SK-N-SH (cell line): ENCODE measurements at regions not wholly inside any gene's neighbourhood (a gene's known extent, or its start where the extent isn't known, plus 50 kb on each side); places are given as distances from the start of the nearest gene placed in this dataset.

Source experiments
- CTCF ChIA-PET: fragments of 300-600, 350-600 bp; formaldehyde crosslinking; extraction: SDS; loops from one replicate; lab custom pipeline; 2021; lab: Yijun Ruan, JAX
- POLR2A ChIA-PET: fragments of 350-600 bp; sonication (Branson Sonifier 250); formaldehyde crosslinking; extraction: SDS; loops from one replicate; lab custom pipeline; 2020; ENCODE audit warnings: antibody characterized with exemption, inconsistent platforms; lab: Yijun Ruan, JAX
- DNase-seq: peaks from one replicate; pipeline ENCODE4 v3.0.0; 2012
- H2AFZ ChIP-seq: fragments of 200-600 bp; sonication (generic); 2 replicates; pipeline ENCODE4 v1.8.1; 2016; ENCODE audit warnings: antibody characterized with exemption, mild to moderate bottlenecking, low read depth
- H3F3A ChIP-seq: fragments of 200-600 bp; sonication (generic); replicated peaks from 2 replicates; pipeline ENCODE3; 2016; ENCODE audit warnings: antibody characterized with exemption, mild to moderate bottlenecking; ENCODE audit not compliant: insufficient read depth
- H3K27ac ChIP-seq, 2 experiments: fragments of 200-500 bp in 1 of 2; fragments of 200-600 bp in 1 of 2; sonication (Bioruptor generic) in 1 of 2; sonication (generic), shearing (Covaris generic) in 1 of 2; 2 replicates each; pipeline versions ENCODE4 v1.5.1 to v1.6.1; 2014 to 2016; ENCODE audit warnings: low read depth in 2 of 2, inconsistent platforms in 1 of 2, low read length in 1 of 2, mild to moderate bottlenecking in 1 of 2, mixed read lengths in 1 of 2
- H3K27me3 ChIP-seq: fragments of 200-600 bp; sonication (generic), shearing (Covaris generic); 2 replicates; pipeline ENCODE4 v1.6.1; 2016; ENCODE audit warnings: mixed run types; ENCODE audit not compliant: insufficient read depth
- H3K36me3 ChIP-seq, 2 experiments: fragments of 200-500 bp in 1 of 2; fragments of 200-600 bp in 1 of 2; sonication (Bioruptor generic) in 1 of 2; sonication (generic) in 1 of 2; replicated peaks in 1 of 2; 2 replicates each; pipeline versions ENCODE3 to v1.5.1; 2014 to 2016; ENCODE audit warnings: low read length in 1 of 2, mild to moderate bottlenecking in 1 of 2; ENCODE audit not compliant: insufficient read depth in 2 of 2, control insufficient read depth in 1 of 2
- H3K4me1 ChIP-seq, 2 experiments: fragments of 200-500 bp in 1 of 2; fragments of 200-600 bp in 1 of 2; sonication (Bioruptor generic) in 1 of 2; sonication (generic), shearing (Covaris generic) in 1 of 2; 2 replicates each; pipeline versions ENCODE4 v1.5.1 to v1.6.1; 2014 to 2016; ENCODE audit warnings: low read depth in 1 of 2, low read length in 1 of 2, mixed run types in 1 of 2; ENCODE audit not compliant: insufficient read depth in 2 of 2, control insufficient read depth in 1 of 2
- H3K4me2 ChIP-seq: fragments of 200-600 bp; sonication (generic), shearing (Covaris generic); 2 replicates; pipeline ENCODE4 v1.6.1; 2017; ENCODE audit warnings: mixed run types
- H3K4me3 ChIP-seq, 2 experiments: fragments of 200-500 bp in 1 of 2; fragments of 200-600 bp in 1 of 2; sonication (Bioruptor generic) in 1 of 2; sonication (generic), shearing (Covaris generic) in 1 of 2; 2 replicates each; pipeline versions ENCODE4 v1.5.1 to v1.8.1; 2014 to 2016; ENCODE audit warnings: low read depth in 2 of 2, inconsistent platforms in 1 of 2, low read length in 1 of 2, mild to moderate bottlenecking in 1 of 2, mixed read lengths in 1 of 2, moderate library complexity in 1 of 2
- H3K79me2 ChIP-seq: fragments of 200-600 bp; sonication (generic); 2 replicates; pipeline ENCODE4 v1.8.1; 2017; ENCODE audit warnings: mild to moderate bottlenecking; ENCODE audit not compliant: insufficient read depth
- H3K9ac ChIP-seq: fragments of 200-600 bp; sonication (generic); 2 replicates; pipeline ENCODE4 v1.6.1; 2017; ENCODE audit warnings: mixed run types
- H3K9me2 ChIP-seq: fragments of 200-600 bp; sonication (generic); 2 replicates; pipeline ENCODE4 v1.6.1; 2017; ENCODE audit warnings: mixed run types
- H3K9me3 ChIP-seq: fragments of 200-600 bp; sonication (generic); 2 replicates; pipeline ENCODE4 v1.6.1; 2017; ENCODE audit warnings: mixed run types, mild to moderate bottlenecking, moderate library complexity
- H4K20me1 ChIP-seq: fragments of 200-600 bp; sonication (generic); 2 replicates; pipeline ENCODE4 v1.6.1; 2017; ENCODE audit warnings: mild to moderate bottlenecking, mixed run types; ENCODE audit not compliant: insufficient read depth
- CHD2 ChIP-seq: fragments of 150-350 bp; IDR thresholded peaks from 2 replicates; pipeline ENCODE4 v1.6.1; 2018; ENCODE audit warnings: low read length; ENCODE audit not compliant: partially characterized antibody
- CTCF ChIP-seq: fragments of 200-600 bp; sonication (generic); IDR thresholded peaks from 2 replicates; pipeline ENCODE4 v1.6.1; 2017; ENCODE audit warnings: antibody characterized with exemption, mild to moderate bottlenecking, moderate library complexity
- ELF1 ChIP-seq: IDR thresholded peaks from 2 replicates; pipeline ENCODE4 v1.4.0; 2012
- EP300 ChIP-seq, 2 experiments: IDR thresholded peaks; 2 replicates each; pipeline versions ENCODE4 v1.4.0 to v1.6.1; 2012; ENCODE audit warnings: borderline replicate concordance in 1 of 2, low read depth in 1 of 2, low read length in 1 of 2
- EZH2phosphoT487 ChIP-seq: fragments of 200-600 bp; sonication (generic); IDR thresholded peaks from 2 replicates; pipeline ENCODE4 v1.6.1; 2017; ENCODE audit warnings: low read depth, mixed run types, mild to moderate bottlenecking, antibody characterized with exemption, moderate library complexity, borderline replicate concordance
- FOSL2 ChIP-seq: IDR thresholded peaks from 2 replicates; pipeline ENCODE4 v1.4.0; 2012; ENCODE audit warnings: low read depth, mild to moderate bottlenecking, moderate library complexity, borderline replicate concordance
- FOXJ3 ChIP-seq: sonication (generic); formaldehyde crosslinking; IDR thresholded peaks from 2 replicates; pipeline ENCODE4 v1.5.1; 2020; ENCODE audit warnings: mild to moderate bottlenecking, missing genetic modification reagents
- FOXM1 ChIP-seq: IDR thresholded peaks from 2 replicates; pipeline ENCODE4 v1.4.0; 2012; ENCODE audit warnings: low read depth, mild to moderate bottlenecking
- GABPA ChIP-seq: IDR thresholded peaks from 2 replicates; pipeline ENCODE4 v1.4.0; 2012; ENCODE audit warnings: low read depth, mild to moderate bottlenecking
- IRF3 ChIP-seq: fragments of 150-350 bp; IDR thresholded peaks from 2 replicates; pipeline ENCODE4 v1.6.1; 2016; ENCODE audit warnings: mild to moderate bottlenecking, low read depth, low read length
- JUND ChIP-seq: IDR thresholded peaks from 2 replicates; pipeline ENCODE4 v1.4.0; 2012
- MAX ChIP-seq: IDR thresholded peaks from 2 replicates; pipeline ENCODE4 v1.4.0; 2012; ENCODE audit warnings: low read depth
- MEF2A ChIP-seq: IDR thresholded peaks from 2 replicates; pipeline ENCODE4 v1.4.0; 2012; ENCODE audit warnings: low read depth, borderline replicate concordance
- MXI1 ChIP-seq: IDR thresholded peaks from 2 replicates; pipeline ENCODE4 v1.6.1; 2012; ENCODE audit warnings: mild to moderate bottlenecking, low read depth, low read length, improper control_type of control experiment
- NFIC ChIP-seq: IDR thresholded peaks from 2 replicates; pipeline ENCODE4 v1.4.0; 2012; ENCODE audit warnings: borderline replicate concordance
- NRF1 ChIP-seq: IDR thresholded peaks from 2 replicates; pipeline ENCODE4 v1.6.1; 2012; ENCODE audit warnings: low read depth, mild to moderate bottlenecking, low read length
- RAD21 ChIP-seq: IDR thresholded peaks from 2 replicates; pipeline ENCODE4 v1.6.1; 2012; ENCODE audit warnings: mild to moderate bottlenecking, low read length
- RCOR1 ChIP-seq: fragments of 150-350 bp; IDR thresholded peaks from 2 replicates; pipeline ENCODE4 v1.6.1; 2017; ENCODE audit warnings: antibody characterized with exemption, low read length
- RFX5 ChIP-seq: IDR thresholded peaks from 2 replicates; pipeline ENCODE4 v1.6.1; 2012; ENCODE audit warnings: mild to moderate bottlenecking, improper control_type of control experiment, low read length
- RXRA ChIP-seq: IDR thresholded peaks from 2 replicates; pipeline ENCODE4 v1.4.0; 2012; ENCODE audit warnings: low read depth, mild to moderate bottlenecking, borderline replicate concordance
- SIN3A ChIP-seq: IDR thresholded peaks from 2 replicates; pipeline ENCODE4 v1.6.1; 2012; ENCODE audit warnings: low read depth, mild to moderate bottlenecking, low read length, moderate library complexity, borderline replicate concordance
- SMC3 ChIP-seq: IDR thresholded peaks from 2 replicates; pipeline ENCODE4 v1.6.1; 2012; ENCODE audit warnings: low read depth, low read length, improper control_type of control experiment
- TAF1 ChIP-seq: IDR thresholded peaks from 2 replicates; pipeline ENCODE4 v1.6.1; 2012; ENCODE audit warnings: low read depth, mild to moderate bottlenecking, low read length, moderate library complexity, borderline replicate concordance
- TCF12 ChIP-seq: IDR thresholded peaks from 2 replicates; pipeline ENCODE4 v1.4.0; 2012
- TEAD4 ChIP-seq: IDR thresholded peaks from 2 replicates; pipeline ENCODE4 v1.4.0; 2012; ENCODE audit warnings: mild to moderate bottlenecking, borderline replicate concordance; ENCODE audit not compliant: insufficient read depth
- USF1 ChIP-seq: IDR thresholded peaks from 2 replicates; pipeline ENCODE4 v1.4.0; 2012; ENCODE audit warnings: low read depth, borderline replicate concordance
- USF2 ChIP-seq: fragments of 150-350 bp; IDR thresholded peaks from 2 replicates; pipeline ENCODE4 v1.6.1; 2017; ENCODE audit warnings: antibody characterized with exemption, low read length, low read depth, borderline replicate concordance
- ZBTB33 ChIP-seq: IDR thresholded peaks from 2 replicates; pipeline ENCODE4 v1.4.0; 2012; ENCODE audit warnings: low read depth, borderline replicate concordance
- WGBS: methylation state at CpG from one replicate; pipeline ENCODE4 v1.1.6; 2017; ENCODE audit warnings: low lambda C conversion rate; 5-methylcytosine and 5-hydroxymethylcytosine counted together

GRCh38 chr17:31722251-31723056 is 136.6 kb downstream of the COPRS start:
- Histone ChIP-seq H3K9me2 (no peaks in the 10 kb centered on the region), H3K4me3 (no peak overlapping the region), H3K79me2 (no peaks in the 10 kb centered on the region), H4K20me1 (no peaks in the 10 kb centered on the region), H3K4me2 (peak overlapping the region; percentile 48; the same call in 1 of the 2 replicates), H3K36me3 (no peaks in the 10 kb centered on the region), H3F3A (peaks cover 15% of the 10 kb centered on the region), H2AFZ (peak overlapping the region; percentile 49; the same call in 1 of the 2 replicates), H3K9me3 (no peaks in the 10 kb centered on the region), H3K27me3 (no peaks in the 10 kb centered on the region), H3K4me1 (peaks cover 0 to 25% of the 10 kb centered on the region in 2 experiments; a peak in 3 of 4 replicates), H3K9ac (no peak overlapping the region), H3K27ac (peak overlapping the region; percentile 65 to 71)
- ChIA-PET POLR2A (no interaction called here), CTCF (no interaction called here)
- DNase-seq: no peak
- WGBS: 58% methylated on average over 13 of the region's 14 CpGs
- TF ChIP-seq TEAD4 (0 out of 2 replicates have a peak, but pooled peaks have one; percentile 33), GABPA (no peak), MEF2A (peak; percentile 96), NFIC (peak; percentile 75), TCF12 (peak; percentile 73), FOXM1 (no peak), MXI1 (no peak), MAX (no peak), FOSL2 (peak; percentile 72; the same call in 1 of the 2 replicates), ZBTB33 (no peak), SIN3A (no peak), TAF1 (no peak), SMC3 (no peak), FOXJ3 (CRISPR knock-in tag) (no peak), RFX5 (no peak), RCOR1 (no peak), NRF1 (no peak), CTCF (no peak), EZH2phosphoT487 (no peak), USF1 (no peak), RXRA (peak; percentile 84), IRF3 (no peak), ELF1 (no peak), CHD2 (no peak), JUND (peak; percentile 60), USF2 (no peak), RAD21 (no peak), EP300 (IDR thresholded peaks at IDR 0.05; ENCODE audit: borderline replicate concordance in 1 of 2, low read depth in 1 of 2, low read length in 1 of 2) (peak in 1 of 2 experiments; percentile 72; a peak in 2 of 4 replicates)
